Fibroblast of villous mesenchyme (primary cell): ENCODE measurements at regions not wholly inside any gene's neighbourhood (a gene's known extent, or its start where the extent isn't known, plus 50 kb on each side); places are given as distances from the start of the nearest gene placed in this dataset.
A peak's percentile ranks its signal among the peaks of the same experiment; 100 is the strongest.
"Not testable (repeated sequence)": the region's sequence is repeated elsewhere in the genome, so short reads cannot be mapped to it uniquely, and the experiment has no call there.

ENCODE experiments used
- DNase-seq: peaks from one replicate; pipeline ENCODE4 v3.0.0-alpha.2; 2010; ENCODE audit warnings: low read depth
- H3K4me3 ChIP-seq: 2 replicates; pipeline ENCODE4 v1.5.1; 2011; ENCODE audit warnings: low read depth, mild to moderate bottlenecking, low read length
- TF ChIP-seq, protein P1 (sequence below): IDR thresholded peaks from 2 replicates; pipeline ENCODE4 v1.5.1; 2012; ENCODE audit warnings: low read depth, mild to moderate bottlenecking, low read length; ENCODE audit not compliant: insufficient read depth

DNA sequence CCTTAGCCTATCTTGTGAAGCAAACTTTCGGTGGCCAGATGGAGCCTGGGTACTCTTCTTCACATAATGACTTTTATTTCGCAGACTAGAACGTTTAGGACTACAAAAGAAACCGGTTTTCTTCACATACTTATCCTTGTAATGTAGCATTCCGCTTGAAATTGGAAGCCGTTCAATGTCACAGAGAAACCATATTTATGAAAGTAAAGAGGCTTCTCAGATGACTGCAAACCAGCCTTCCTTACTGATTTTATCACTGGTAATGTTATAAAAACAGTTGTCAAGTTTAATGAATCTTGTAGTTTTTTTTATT, 94.1 kb downstream of the PPIAL4G start:
- peak overlapping the region; percentile 63 for H3K4me3 ChIP-seq
- no peak for DNase-seq
- TF ChIP-seq, protein P1, sequence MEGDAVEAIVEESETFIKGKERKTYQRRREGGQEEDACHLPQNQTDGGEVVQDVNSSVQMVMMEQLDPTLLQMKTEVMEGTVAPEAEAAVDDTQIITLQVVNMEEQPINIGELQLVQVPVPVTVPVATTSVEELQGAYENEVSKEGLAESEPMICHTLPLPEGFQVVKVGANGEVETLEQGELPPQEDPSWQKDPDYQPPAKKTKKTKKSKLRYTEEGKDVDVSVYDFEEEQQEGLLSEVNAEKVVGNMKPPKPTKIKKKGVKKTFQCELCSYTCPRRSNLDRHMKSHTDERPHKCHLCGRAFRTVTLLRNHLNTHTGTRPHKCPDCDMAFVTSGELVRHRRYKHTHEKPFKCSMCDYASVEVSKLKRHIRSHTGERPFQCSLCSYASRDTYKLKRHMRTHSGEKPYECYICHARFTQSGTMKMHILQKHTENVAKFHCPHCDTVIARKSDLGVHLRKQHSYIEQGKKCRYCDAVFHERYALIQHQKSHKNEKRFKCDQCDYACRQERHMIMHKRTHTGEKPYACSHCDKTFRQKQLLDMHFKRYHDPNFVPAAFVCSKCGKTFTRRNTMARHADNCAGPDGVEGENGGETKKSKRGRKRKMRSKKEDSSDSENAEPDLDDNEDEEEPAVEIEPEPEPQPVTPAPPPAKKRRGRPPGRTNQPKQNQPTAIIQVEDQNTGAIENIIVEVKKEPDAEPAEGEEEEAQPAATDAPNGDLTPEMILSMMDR: no peak

DNA sequence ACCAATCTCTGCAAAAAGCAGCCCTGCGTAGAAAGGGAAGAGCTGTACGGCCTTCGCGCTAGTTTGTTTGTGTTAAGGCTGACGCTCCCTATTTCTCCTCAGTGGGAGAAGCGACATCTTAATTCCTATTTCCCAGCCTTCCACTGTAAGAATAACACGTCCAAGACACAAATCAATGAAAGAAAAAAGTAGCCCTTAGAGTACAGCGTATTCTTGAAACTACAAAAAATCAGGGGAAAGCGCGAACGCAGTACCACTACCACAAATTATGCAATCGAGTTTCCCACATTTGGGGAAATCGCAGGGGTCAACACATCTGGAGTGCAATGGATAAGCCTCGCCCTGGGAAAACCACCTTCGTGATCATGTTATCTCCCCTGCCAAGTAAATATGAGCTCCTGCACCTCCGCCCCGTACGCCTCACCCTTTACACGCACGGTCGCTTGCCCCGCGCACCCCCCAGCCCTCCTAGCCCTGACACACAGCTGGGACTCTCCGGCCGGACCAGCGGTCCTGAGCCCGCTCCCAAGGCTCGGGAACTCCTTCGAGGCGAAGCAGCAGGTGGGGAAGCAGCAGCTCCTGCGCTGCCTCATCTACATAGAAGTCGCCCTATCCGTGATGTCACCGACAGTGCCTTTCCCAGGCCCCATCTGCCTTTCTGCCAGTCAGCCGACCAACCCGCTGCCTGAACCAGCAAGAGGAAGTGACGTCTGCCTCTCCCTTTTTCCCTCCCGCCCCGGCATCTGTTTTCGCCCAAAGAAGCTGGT, 94.7 kb downstream of the PPIAL4G start:
- TF ChIP-seq, protein P1: no peak
- peak overlapping the region; percentile 63 for H3K4me3 ChIP-seq
- peak; percentile 93 for DNase-seq

DNA sequence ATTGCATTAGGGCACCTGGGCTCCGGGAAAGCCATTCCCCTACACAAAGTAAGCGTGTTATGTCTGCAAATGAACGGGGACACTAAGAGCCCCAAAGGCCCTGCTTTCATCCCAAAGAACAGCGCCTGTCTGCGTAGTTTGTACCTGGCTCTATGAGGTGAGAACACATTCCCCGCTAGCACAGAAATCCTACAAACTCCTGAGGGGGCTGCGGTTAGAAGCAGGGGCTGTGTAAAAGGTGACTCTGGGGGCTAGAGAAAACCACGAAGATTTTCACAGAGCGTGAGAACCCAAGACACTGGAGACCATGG, 95.2 kb downstream of the PPIAL4G start:
- DNase-seq: not testable (repeated sequence)
- peak overlapping the region; percentile 63 for H3K4me3 ChIP-seq

DNA sequence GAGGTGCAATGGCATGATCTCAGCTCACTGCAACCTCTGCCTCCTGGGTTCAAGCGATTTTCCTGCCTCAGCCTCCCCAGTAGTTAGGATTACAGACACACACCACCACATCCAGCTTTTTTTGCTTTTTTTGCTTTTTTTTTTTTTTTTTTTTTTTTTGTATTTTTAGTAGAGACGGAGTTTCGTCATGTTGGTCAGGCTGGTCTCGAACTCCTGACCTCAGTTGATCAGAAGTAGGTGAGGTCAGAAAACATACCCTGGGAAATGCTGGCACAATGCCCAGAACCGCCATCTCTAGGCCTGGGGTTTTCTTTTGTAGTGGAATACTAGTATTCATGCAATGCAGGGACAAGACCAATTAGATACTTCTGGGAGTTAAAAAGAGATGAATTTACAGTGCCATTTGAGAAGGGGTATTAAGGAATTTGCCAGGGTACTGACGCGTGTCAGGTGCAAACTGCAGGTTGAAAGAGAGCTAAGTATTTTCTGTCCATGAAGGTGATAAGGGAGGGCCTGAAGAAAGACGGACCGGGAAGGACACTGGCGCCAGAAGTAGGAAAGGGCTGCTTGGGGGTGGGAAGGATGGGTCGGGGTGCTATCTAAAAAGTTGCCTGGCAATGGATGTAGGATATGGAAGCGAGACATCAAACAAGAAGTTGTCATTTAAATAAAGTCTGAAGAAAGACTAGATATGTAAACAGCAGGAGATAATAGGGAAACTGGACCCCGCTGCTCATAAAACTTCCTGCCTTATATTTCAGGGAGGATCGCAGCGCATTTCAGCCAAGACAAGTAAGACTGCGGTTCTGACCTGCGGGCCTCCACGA, 95.8 kb downstream of the PPIAL4G start:
- H3K4me3 ChIP-seq, DNase-seq: not testable (repeated sequence)

DNA sequence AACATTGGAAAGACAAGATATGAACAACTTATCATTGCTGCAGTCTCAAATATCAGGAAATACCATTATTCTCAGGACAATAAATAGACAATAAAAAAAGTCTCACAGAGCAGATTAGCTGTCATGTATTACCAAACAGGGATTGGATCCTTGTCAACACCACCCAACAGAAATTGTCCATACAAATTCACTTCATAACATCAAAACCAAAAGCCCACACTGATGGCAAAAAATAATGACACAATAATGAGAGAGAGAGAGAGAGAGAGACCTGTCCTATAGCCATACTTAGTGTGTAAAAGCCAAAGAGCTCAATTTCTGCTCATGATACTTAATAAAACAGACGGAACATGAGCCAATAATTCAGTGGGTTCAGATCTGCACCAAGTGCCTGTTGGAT, 96.5 kb downstream of the PPIAL4G start:
- TF ChIP-seq, protein P1: no peak
- no peak overlapping the region for H3K4me3 ChIP-seq
- no peak for DNase-seq

DNA sequence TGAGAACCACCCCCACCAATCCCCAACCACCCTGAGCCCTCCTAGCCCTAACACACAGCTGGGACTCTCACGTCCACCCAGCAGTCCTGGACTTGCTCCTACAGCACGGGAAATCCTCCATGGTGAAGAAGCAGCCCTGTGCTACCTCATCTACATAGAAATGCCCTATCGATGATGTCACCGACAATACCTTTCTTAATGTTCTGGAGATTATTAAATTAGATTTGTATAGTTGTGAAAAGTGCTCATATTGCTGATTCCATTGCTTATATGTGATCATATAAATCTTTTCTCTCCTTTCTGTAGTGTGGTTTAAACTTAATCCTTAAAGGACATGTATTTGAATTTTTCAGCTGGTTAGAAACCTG, 97.1 kb downstream of the PPIAL4G start:
- DNase-seq, H3K4me3 ChIP-seq: not testable (repeated sequence)

DNA sequence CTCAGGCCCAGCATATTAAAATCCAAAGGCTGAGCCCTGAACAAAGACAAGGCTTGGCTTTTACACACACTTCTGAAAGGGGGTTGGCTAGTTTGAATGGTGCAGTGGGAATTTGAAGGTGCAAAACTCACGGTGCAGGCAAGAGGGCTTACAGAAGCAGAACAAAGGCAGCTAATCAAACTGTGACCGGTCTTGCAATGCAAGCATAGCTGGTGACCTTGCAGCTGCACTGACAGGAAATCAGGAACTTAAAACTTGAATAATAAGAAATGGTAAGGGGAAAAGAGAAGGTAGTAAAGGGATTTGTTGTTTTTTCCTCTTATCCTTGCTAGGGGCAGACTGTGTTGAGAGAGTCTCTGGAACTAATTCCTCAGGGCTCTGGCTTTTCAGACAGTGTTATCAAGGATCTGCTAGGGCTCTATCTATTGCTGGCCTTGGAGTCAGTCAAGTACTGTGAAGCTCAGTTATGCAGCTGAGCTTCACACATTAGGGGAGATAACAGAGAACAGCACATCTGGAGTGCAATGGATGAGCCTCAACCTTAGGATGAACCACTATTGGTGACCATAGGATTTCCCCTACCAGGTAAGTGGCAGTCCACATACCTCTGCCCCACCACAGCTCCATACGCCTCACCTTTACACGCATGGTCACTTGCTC, 97.6 kb downstream of the PPIAL4G start:
- no peak overlapping the region for H3K4me3 ChIP-seq
- TF ChIP-seq, protein P1: no peak
- no peak for DNase-seq

DNA sequence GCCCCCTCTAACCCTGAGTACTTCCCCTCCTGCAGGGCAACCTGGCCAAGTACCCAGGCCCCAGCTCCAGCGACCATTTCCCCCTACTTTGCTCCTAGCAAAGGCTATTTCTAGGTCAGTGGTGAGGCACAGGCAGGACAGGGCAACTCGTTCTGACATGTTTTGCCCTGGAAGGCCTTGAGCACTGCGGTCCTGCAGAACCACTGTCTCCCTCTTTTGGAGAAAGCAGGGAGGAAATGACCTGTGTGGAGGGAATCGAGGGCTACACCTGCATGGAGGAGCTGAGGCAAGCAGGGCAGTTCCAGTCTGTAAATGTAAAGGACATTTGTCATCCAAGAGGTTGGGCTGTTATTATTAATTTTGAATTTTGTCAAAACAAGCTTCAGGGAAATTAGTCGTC, 99.1 kb downstream of the PPIAL4G start:
- H3K4me3 ChIP-seq: no peak overlapping the region
- no peak for DNase-seq
- TF ChIP-seq, protein P1: no peak
